ENCODE measurements at regions not wholly inside any gene's neighbourhood (a gene's known extent, or its start where the extent isn't known, plus 50 kb on each side); places are given as distances from the start of the nearest gene placed in this dataset.

GRCh38 chr7:82595176-82595575 is 151.6 kb upstream of the CACNA2D1 start:
- intact Hi-C loops (cut with DNase I), result no loop called here
- Histone ChIP-seq H3K4me1 (peaks cover 0 to 14% of the 10 kb centered on the region in 2 donors), H3K27ac (no peak overlapping the region), H3K9me3 (no peaks in the 10 kb centered on the region), H3K4me3 (replicated peaks in 1 of 3) (no peak overlapping the region), H3K27me3 (no peaks in the 10 kb centered on the region), H3K36me3 (no peaks in the 10 kb centered on the region)
- no peak for DNase-seq
- TF ChIP-seq, protein P1, sequence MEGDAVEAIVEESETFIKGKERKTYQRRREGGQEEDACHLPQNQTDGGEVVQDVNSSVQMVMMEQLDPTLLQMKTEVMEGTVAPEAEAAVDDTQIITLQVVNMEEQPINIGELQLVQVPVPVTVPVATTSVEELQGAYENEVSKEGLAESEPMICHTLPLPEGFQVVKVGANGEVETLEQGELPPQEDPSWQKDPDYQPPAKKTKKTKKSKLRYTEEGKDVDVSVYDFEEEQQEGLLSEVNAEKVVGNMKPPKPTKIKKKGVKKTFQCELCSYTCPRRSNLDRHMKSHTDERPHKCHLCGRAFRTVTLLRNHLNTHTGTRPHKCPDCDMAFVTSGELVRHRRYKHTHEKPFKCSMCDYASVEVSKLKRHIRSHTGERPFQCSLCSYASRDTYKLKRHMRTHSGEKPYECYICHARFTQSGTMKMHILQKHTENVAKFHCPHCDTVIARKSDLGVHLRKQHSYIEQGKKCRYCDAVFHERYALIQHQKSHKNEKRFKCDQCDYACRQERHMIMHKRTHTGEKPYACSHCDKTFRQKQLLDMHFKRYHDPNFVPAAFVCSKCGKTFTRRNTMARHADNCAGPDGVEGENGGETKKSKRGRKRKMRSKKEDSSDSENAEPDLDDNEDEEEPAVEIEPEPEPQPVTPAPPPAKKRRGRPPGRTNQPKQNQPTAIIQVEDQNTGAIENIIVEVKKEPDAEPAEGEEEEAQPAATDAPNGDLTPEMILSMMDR (IDR thresholded peaks at IDR 0.05), result no peak
- TF ChIP-seq POLR2A (IDR thresholded peaks at IDR 0.05), result no peak

DNA sequence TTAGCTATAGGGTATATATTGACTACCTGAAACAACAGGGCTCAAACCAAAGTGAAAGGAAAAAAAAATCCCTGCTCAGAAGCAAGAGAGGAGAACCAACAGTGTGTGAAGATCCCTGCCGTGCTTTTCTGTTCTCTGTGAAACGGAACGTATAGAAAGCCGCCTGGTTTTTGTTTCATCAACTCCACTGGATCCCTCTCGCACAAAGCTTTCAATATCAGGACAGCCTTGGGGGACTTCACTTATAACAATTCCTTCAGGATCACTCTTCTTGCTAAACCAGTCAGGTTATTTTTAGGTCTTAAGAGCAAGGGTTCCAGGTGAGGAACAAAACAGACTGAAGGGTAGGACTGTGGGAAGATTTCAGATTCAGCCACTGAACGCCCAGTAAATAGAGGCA is 151.1 kb upstream of the CACNA2D1 start:
- TF ChIP-seq, protein P1 (IDR thresholded peaks at IDR 0.05), result no peak
- no peak for TF ChIP-seq POLR2A (IDR thresholded peaks at IDR 0.05)
- Histone ChIP-seq H3K9me3 (no peaks in the 10 kb centered on the region), H3K36me3 (no peaks in the 10 kb centered on the region), H3K4me1 (peaks cover 0 to 14% of the 10 kb centered on the region in 2 donors), H3K27ac (peak overlapping the region in 1 of 3 donors; percentile 15), H3K27me3 (no peaks in the 10 kb centered on the region), H3K4me3 (replicated peaks in 1 of 3) (peak overlapping the region in 1 of 3 donors; percentile 2)
- no peak for DNase-seq
- WGBS, 2 donors, result 36 to 38% methylated on average over 6 of the region's 6 CpGs
- intact Hi-C loops (cut with DNase I), result no loop called here

GRCh38 chr7:82593780-82594179 is 150.2 kb upstream of the CACNA2D1 start:
- H3K27me3 ChIP-seq, result no peaks in the 10 kb centered on the region
- H3K9me3 ChIP-seq, result no peaks in the 10 kb centered on the region
- no peaks in the 10 kb centered on the region for H3K36me3 ChIP-seq
- no peak for DNase-seq
- intact Hi-C loops (cut with DNase I), result no loop called here
- H3K4me1 ChIP-seq, result peaks cover 0 to 14% of the 10 kb centered on the region in 2 donors
- TF ChIP-seq POLR2A (IDR thresholded peaks at IDR 0.05), result no peak
- TF ChIP-seq, protein P1 (IDR thresholded peaks at IDR 0.05), result no peak
- no peak overlapping the region for H3K27ac ChIP-seq
- H3K4me3 ChIP-seq (replicated peaks in 1 of 3), result no peak overlapping the region
- WGBS, 2 donors, result 90 to 93% methylated on average over 3 of the region's 3 CpGs

DNA sequence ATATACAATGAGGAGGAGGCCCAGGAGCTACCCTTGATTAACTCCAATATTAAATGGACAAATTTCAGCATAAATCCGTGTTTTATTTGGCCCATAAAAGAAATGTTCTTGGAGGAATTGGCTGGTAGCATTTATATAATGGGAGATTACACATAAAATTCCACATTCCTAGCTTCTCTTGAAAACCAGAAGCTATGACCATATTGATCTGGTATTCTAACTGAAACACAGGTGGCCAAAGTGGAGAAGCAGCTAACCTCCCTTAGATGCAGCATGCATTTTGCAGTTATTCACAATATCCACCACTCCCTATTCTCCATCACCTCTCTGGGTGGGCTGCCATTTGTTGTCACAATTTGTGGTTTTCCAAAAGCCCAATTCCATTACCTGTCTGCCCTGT is 148.8 kb upstream of the CACNA2D1 start:
- H3K4me3 ChIP-seq (replicated peaks in 1 of 3), result no peak overlapping the region
- H3K27ac ChIP-seq, result no peak overlapping the region
- no peaks in the 10 kb centered on the region for H3K9me3 ChIP-seq
- H3K4me1 ChIP-seq, result peaks cover 0 to 14% of the 10 kb centered on the region in 2 donors
- DNase-seq, result no peak
- no peaks in the 10 kb centered on the region for H3K27me3 ChIP-seq
- intact Hi-C loops (cut with DNase I), result no loop called here
- TF ChIP-seq POLR2A (IDR thresholded peaks at IDR 0.05), result no peak
- TF ChIP-seq, protein P1 (IDR thresholded peaks at IDR 0.05), result no peak
- no peaks in the 10 kb centered on the region for H3K36me3 ChIP-seq
- WGBS, 2 donors, result 89 to 94% methylated on average over 1 of the region's 1 CpG

DNA sequence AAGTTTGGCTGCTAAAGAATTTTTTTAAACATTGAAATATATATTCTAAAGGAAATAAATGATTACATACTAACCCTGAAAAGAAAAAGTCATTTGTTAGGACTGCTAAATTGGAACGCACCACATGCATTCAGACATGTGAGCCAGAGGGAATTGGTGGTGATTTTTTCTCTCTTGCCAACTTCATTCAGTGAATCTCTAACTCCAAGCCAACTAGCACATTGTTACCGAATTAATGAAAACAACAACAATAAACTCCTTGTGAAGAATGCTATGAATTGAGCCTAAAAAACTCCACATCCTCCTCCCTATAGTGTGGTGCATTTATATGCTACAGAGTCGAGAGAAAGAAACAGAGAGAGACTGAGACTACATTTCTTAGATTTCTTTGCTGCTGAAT is 135.5 kb upstream of the CACNA2D1 start:
- Histone ChIP-seq H3K36me3 (no peaks in the 10 kb centered on the region), H3K4me3 (replicated peaks in 1 of 3) (no peak overlapping the region), H3K27me3 (no peaks in the 10 kb centered on the region), H3K4me1 (no peaks in the 10 kb centered on the region), H3K9me3 (no peaks in the 10 kb centered on the region), H3K27ac (no peak overlapping the region)
- intact Hi-C loops (cut with DNase I), result loop anchor here (10.0 kb wide), 1 partner anchor 534 kb away; no protein-coding TSS in a partner anchor
- WGBS, 2 donors, result 80 to 83% methylated on average over 3 of the region's 3 CpGs
- TF ChIP-seq, protein P1 (IDR thresholded peaks at IDR 0.05), result no peak
- no peak for TF ChIP-seq POLR2A (IDR thresholded peaks at IDR 0.05)
- DNase-seq, result no peak
